ENCODE measurements at regions not wholly inside any gene's neighbourhood (a gene's known extent, or its start where the extent isn't known, plus 50 kb on each side); places are given as distances from the start of the nearest gene placed in this dataset.

- ATAC-seq (no peak), DNase-seq (no peak)
- H3K36me3 ChIP-seq (ENCODE audit: low read depth), result no peaks in the 10 kb centered on the region
- TF ChIP-seq CTCF (IDR thresholded peaks at IDR 0.05), result no peak
- H3K9me3 ChIP-seq, result no peaks in the 10 kb centered on the region
- H3K4me3 ChIP-seq, result no peak overlapping the region
- no peaks in the 10 kb centered on the region for H3K4me1 ChIP-seq (ENCODE audit: low read depth)
- intact Hi-C loops (cut with DNase I, micrococcal nuclease), result no loop called here
Measured at GRCh38 chr1:238558746-238559145, 668.0 kb upstream of the ZP4 start.

- no peak overlapping the region for H3K4me3 ChIP-seq
- ATAC-seq (no peak), DNase-seq (no peak)
- TF ChIP-seq CTCF (IDR thresholded peaks at IDR 0.05), result no peak
- intact Hi-C loops (cut with DNase I, micrococcal nuclease), result no loop called here
- no peaks in the 10 kb centered on the region for H3K9me3 ChIP-seq
- H3K36me3 ChIP-seq (ENCODE audit: low read depth), result no peaks in the 10 kb centered on the region
- H3K4me1 ChIP-seq (ENCODE audit: low read depth), result no peaks in the 10 kb centered on the region
Measured at GRCh38 chr1:238558156-238558555, 667.4 kb upstream of the ZP4 start.

GRCh38 chr1:238552271-238552670 lies 661.5 kb upstream of the ZP4 start:
- Histone ChIP-seq H3K36me3 (ENCODE audit: low read depth) (no peaks in the 10 kb centered on the region), H3K4me3 (no peak overlapping the region), H3K9me3 (no peaks in the 10 kb centered on the region), H3K4me1 (ENCODE audit: low read depth) (no peaks in the 10 kb centered on the region)
- intact Hi-C loops (cut with DNase I, micrococcal nuclease), result no loop called here
- ATAC-seq (no peak), DNase-seq (no peak)
- no peak for TF ChIP-seq CTCF (IDR thresholded peaks at IDR 0.05)

GRCh38 chr1:238549137-238549536 lies 658.4 kb upstream of the ZP4 start:
- Histone ChIP-seq H3K4me3 (no peak overlapping the region), H3K9me3 (no peaks in the 10 kb centered on the region), H3K36me3 (ENCODE audit: low read depth) (no peaks in the 10 kb centered on the region), H3K4me1 (ENCODE audit: low read depth) (no peaks in the 10 kb centered on the region)
- intact Hi-C loops (cut with DNase I, micrococcal nuclease), result no loop called here
- ATAC-seq (no peak), DNase-seq (no peak)
- TF ChIP-seq CTCF (IDR thresholded peaks at IDR 0.05), result no peak

GRCh38 chr1:238546118-238546517 lies 655.4 kb upstream of the ZP4 start:
- H3K9me3 ChIP-seq, result no peaks in the 10 kb centered on the region
- no peak for TF ChIP-seq CTCF (IDR thresholded peaks at IDR 0.05)
- H3K4me1 ChIP-seq (ENCODE audit: low read depth), result no peaks in the 10 kb centered on the region
- H3K4me3 ChIP-seq, result no peak overlapping the region
- H3K36me3 ChIP-seq (ENCODE audit: low read depth), result no peaks in the 10 kb centered on the region
- intact Hi-C loops (cut with DNase I, micrococcal nuclease), result no loop called here
- no peak for ATAC-seq
- no peak for DNase-seq

- no peak for TF ChIP-seq CTCF (IDR thresholded peaks at IDR 0.05)
- no peaks in the 10 kb centered on the region for H3K4me1 ChIP-seq (ENCODE audit: low read depth)
- ATAC-seq, result no peak
Measured at GRCh38 chr1:238537641-238538040, 646.9 kb upstream of the ZP4 start.

More at GRCh38 chr1:238537641-238538040, 646.9 kb upstream of the ZP4 start:
- H3K4me3 ChIP-seq, result no peak overlapping the region
- intact Hi-C loops (cut with DNase I, micrococcal nuclease), result no loop called here
- H3K36me3 ChIP-seq (ENCODE audit: low read depth), result no peaks in the 10 kb centered on the region
- DNase-seq, result no peak
- H3K9me3 ChIP-seq, result no peaks in the 10 kb centered on the region

Measured in mucosa of descending colon (tissue), 3 donors.